HG02798 (cell line): ENCODE measurements at regions not wholly inside any gene's neighbourhood (a gene's known extent, or its start where the extent isn't known, plus 50 kb on each side); places are given as distances from the start of the nearest gene placed in this dataset.
"Not testable (repeated sequence)": the region's sequence is repeated elsewhere in the genome, so short reads cannot be mapped to it uniquely, and the experiment has no call there.

Source experiments
- ATAC-seq: cut with Tn5 transposase; IDR thresholded peaks from one replicate; pipeline ENCODE4 v1.9.1; 2021; ENCODE audit warnings: mild to moderate bottlenecking; ENCODE audit not compliant: unreplicated experiment, poor library complexity

GRCh38 chr2:9707611-9708160 lies 76.9 kb upstream of the YWHAQ start:
- ATAC-seq: no peak

DNA sequence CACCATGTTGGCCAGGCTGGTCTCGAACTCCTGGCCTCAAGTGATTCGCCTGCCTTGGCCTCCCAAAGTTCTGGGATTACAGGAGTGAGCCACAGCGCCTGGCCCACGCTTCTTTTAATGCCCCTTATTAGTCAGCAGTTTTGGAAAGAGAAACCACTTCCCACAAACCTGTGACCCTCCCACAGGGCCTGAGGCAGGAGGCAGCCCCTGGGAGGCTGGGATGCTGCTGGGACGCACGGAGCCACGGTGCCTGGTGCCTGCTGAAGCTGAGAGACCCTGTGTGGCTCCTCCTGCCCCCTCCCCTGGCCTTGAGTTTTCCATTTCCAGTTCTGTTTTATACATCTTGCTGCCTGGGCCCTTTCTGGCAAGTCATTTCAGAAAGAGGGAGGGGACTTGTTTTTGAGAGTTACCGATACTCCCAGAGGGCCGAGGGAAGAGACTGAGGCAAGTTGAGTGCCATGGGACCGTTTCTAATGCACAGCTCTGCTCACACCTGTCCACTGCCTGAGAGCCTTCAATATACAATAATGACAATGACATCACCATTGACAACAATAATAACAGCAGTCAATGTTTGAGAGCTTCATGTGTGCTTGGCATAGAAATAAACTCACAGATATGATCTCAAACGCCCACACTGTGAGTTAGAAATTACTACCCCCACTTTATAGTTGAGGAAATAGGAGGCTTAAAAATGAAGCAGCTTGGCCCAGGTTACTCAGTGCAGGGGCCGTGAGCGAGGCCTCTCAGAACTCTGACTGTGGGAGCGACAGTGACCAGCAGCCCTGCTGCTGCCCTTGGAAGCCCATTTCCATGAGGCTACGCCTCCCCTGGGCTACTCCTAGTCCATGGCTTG lies 78.1 kb upstream of the YWHAQ start:
- ATAC-seq: peak; percentile 52

DNA sequence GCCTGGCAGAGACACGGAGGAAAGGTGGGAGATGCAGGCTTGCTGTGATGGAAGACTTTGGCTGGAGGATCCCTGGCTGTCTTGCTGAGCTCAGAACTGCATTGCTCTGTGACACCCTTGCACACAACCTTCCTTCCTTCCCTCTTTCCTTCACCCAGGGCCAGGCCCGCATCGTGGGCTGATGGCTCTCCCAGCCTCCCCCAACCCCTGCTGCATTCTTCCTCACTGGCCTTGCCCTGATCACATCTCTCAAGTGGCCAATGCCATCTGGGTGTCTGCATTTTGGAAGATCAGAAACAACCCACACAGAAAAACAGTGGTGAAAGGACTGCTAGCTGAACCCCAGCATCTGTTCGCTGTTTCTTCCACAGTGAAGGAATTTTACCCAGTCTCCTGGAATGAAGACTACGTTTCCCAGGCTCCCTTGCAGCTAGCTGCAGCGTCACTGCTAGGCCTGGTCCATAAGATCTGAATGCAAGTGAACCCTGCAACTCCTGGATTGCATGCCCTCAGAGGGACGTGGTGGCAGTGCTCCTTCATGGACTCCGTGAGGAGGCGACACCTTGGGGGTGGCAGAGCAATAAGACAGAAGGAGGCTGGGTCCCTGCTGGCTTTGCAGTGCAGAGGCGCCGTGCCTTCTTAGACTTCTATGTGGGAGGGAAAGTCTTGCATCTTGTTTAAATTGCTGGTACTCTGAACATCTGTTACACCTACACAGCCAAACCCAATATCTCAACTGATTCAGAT lies 78.9 kb upstream of the YWHAQ start:
- ATAC-seq: no peak

GRCh38 chr2:9710311-9710710 lies 79.5 kb upstream of the YWHAQ start:
- ATAC-seq: no peak

DNA sequence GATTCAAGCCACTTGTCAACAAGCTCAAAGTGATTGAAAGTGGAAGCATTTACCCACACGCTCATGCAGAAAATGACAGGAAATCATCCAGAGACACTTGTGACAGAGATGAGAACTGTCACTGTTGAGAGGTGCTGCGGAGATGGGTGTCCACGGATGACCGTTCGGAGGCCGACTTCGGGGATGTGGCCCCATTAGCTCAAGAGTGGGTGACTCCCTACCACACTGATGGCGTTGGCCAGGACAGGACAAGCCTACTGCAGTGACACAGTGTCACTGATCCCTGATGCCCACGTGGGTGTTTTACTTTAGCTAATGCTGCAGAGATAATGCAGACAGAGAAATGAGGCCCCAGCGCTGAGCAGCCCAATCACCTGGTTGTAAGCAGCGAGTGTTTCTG lies 81.5 kb upstream of the YWHAQ start:
- peak; percentile 47 for ATAC-seq

DNA sequence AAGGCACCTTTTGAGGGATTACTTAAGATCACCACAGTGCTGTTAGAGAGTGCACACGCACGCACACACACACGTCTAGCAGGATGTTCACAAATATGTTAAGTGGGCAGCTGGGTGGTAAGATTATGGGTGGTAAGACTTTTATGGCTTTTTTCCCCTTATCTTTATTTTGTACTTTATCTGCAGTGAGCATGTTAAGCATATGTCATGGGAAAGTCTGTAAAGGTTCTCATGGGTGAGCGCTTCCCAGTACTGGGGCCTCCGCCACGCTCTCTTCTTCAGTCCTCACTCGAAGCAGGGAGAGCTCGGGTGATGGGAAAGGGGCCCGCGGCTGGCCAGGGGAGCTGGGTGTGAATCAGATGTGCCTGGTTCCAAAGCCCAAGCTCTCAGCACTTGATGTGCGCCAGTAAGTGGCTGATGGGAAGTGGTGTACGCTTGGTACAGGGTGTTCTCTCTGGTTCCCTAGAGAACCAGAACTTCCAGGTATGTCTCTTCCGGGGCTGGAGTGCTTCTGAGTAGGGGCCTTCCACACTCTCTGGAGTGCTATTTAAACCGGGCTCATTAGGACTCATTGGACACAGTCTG lies 83.9 kb upstream of the YWHAQ start:
- ATAC-seq: no peak

- no peak for ATAC-seq
These were observed 84.4 kb upstream of the YWHAQ start for GRCh38 chr2:9715238-9715637.

- ATAC-seq: no peak
These were observed 87.2 kb upstream of the YWHAQ start for GRCh38 chr2:9717886-9718451.

DNA sequence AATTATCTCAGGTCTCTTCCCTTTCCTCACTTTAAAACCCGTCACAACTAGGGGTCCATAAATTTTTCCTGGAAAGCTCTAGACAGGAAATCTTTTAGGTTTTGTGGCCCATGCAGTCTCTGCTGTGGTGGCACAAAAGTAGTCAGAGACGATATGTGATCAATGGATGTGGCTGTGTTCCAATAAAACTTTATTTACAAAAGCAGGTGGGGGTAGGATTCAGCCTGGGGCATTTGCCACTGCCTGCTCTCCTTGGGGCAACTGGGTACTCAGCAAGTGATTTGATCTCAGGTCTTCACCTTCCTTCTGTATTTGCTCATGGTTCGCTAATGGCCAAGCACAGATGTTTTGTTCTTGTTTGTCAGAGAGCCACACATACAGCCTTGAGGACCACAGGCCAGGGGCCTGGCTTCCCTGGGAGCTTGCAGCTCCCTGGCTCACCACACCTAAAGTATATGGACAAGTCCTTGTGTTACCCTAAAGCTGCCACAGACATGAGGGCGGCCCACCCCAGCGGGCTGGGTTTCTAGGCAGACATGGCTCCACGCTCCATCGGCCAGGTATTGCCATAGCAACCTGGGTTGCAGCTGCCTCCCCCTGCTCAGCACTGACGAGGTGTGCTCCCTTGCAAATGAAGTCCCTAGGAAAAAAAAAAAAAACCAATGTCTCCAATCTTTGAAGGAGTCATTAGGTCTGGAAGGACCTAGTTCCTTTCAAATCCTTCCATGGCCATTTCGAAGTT lies 89.7 kb upstream of the YWHAQ start:
- ATAC-seq: peak; percentile 56

DNA sequence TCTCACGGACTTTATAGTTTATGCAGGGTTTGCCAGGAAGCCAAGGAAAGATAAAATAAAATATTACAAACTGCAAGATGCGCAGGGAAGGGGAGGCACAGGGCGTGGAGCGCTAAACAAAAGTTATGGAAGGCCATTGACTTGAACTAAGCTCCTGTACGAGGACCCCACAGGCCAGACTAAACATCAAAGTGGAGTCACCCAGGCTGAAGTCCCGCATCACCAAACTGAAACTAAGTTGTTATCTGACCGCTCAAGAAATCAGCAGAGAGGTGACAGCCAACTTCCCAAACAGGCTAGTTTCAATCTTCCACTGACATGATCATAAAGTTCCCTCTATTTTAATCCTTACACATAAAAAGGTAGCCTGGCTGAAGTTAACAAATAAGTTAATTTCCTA lies 90.5 kb upstream of the YWHAQ start:
- no peak for ATAC-seq

DNA sequence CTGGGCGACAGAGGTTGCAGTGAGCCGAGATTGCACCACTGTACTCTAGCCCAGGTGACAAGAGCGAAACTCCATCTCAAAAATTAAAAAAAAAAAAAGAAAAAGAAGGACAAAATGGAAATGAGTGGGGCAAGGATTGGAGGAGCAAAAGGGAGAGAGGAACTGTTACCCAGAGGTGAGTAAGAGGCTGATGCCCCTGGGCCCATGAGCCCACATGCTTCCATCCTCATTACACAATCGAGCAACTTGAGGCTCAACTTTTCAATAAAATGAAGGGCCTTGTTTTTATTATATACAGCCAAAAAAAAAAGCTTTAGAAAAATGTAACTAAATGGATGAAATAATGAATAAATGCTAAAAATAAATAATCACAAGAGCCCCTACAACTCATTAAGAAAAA lies 91.7 kb upstream of the YWHAQ start:
- ATAC-seq: no peak

DNA sequence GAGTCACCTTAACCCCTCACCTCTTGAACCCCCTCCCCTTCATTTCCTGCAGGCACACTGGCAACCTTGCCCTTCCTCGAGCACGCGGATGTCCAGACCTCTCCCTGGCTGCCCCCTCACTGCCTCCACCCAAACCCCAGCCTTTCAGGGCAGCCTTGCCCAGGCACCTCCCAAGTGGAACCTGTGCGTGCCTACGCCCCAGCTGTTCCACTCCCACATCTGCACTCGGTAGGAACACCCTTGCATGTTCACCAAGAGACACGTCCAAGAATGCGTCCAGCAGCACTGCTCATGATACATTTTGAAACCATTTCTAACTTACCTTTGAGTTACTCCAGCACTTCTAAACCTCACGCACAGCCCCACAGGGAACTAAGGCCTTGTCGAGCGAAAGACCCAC lies 93.8 kb upstream of the YWHAQ start:
- ATAC-seq: no peak

DNA sequence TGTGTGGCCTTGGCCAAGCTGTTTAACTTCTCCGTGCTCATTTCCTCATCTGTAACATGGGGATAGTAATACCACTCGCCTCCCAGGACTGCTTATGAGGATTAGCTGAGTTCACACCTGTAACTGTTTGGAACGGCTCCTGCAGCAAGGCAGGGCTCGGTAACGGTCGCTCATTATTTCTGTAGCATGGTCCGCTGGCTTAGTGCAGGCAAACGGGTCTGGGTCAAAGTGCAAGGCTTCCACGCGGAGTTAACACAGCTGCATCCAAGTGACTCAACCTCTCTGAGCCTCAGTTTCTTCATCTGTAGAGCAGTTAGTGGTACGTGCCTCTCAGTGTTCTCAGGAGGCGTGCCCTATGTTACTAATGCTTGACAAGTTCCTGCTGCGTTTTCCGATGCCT lies 94.3 kb upstream of the YWHAQ start:
- ATAC-seq: no peak

GRCh38 chr2:9726016-9726415 lies 95.2 kb upstream of the YWHAQ start:
- ATAC-seq: not testable (repeated sequence)

DNA sequence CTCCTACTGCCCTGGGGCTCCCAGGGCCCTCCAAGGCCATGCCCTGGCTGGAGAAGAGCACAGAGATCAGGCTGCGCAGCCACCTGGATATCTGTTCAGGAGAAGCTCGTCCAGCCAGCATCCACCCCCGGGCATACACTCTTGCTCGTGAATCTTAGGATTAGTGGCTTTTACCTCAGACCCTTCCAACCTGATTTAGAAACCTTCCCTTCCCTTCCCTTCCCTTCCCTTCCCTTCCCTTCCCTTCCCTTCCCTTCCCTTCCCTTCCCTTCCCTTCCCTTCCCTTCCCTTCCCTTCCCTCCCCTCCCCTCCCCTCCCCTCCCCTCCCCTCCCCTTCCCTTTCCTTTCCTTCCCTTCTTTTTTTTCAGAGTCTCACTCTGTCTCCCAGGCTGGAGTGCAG lies 99.7 kb upstream of the YWHAQ start:
- ATAC-seq: not testable (repeated sequence)

DNA sequence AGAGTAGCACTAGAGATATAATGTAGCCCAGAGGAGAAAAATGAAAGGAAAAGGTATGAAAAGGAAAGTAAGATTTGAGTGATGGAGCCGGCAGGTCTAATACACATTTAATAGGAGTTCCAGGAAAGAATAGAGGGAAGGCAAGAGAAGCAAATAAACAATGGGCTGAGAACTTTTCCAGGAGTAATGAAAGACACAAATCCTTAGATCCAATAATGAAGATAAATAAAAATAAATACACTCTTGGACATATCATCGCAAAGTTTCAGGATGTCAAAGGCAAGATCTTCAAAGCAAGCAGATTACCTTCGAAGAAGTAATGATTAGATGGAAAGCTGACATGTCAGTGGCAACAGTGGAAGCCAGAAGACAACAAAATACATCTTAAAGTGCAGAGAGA lies 102.0 kb upstream of the YWHAQ start:
- ATAC-seq: no peak

- no peak for ATAC-seq
These were observed 103.5 kb upstream of the YWHAQ start for GRCh38 chr2:9734308-9734707.

DNA sequence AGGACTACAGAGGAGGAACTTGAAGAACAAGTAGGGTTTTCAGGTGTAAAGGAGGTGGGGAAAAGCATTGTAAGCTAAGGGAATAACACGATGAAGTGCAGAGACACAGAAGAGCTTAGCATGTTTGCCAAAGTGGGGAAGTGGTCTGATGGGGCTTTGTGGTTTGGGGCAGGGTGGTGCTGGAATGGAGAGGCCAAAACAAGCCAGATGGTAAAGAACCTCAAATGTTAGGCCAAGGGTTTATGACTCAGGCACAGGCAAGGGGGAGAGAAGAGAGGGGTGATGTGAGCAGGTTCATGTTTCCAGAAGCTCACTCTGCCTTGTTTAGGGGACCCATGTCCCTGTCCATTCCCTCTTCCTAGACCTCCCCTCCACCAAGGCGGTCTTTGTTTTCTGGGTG lies 104.5 kb upstream of the YWHAQ start:
- no peak for ATAC-seq

GRCh38 chr2:9736021-9736420 lies 105.2 kb upstream of the YWHAQ start:
- ATAC-seq: no peak
